ENCODE measurements at regions not wholly inside any gene's neighbourhood (a gene's known extent, or its start where the extent isn't known, plus 50 kb on each side); places are given as distances from the start of the nearest gene placed in this dataset.

DNA sequence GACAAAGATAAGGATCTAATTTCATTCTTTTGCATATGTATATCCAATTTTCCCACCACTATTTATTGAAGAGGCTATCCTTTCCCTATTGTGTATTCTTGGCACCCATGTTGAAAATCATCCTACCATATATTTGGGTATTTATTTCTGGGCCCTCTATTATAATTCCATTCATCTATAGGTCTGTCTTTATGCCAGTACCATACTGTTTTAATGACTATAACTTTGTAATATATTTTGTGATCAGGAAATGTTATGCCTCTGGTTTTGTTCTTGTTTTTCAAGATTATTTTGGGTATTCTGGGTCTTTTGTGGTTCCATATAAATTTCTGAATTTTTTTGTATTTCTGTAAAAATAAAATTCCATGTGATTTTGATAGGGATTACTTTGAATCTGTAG, 347.6 kb upstream of the SULF2 start:
- TF ChIP-seq, protein P1, sequence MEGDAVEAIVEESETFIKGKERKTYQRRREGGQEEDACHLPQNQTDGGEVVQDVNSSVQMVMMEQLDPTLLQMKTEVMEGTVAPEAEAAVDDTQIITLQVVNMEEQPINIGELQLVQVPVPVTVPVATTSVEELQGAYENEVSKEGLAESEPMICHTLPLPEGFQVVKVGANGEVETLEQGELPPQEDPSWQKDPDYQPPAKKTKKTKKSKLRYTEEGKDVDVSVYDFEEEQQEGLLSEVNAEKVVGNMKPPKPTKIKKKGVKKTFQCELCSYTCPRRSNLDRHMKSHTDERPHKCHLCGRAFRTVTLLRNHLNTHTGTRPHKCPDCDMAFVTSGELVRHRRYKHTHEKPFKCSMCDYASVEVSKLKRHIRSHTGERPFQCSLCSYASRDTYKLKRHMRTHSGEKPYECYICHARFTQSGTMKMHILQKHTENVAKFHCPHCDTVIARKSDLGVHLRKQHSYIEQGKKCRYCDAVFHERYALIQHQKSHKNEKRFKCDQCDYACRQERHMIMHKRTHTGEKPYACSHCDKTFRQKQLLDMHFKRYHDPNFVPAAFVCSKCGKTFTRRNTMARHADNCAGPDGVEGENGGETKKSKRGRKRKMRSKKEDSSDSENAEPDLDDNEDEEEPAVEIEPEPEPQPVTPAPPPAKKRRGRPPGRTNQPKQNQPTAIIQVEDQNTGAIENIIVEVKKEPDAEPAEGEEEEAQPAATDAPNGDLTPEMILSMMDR (IDR thresholded peaks at IDR 0.05): no peak
- no peak for TF ChIP-seq POLR2A (IDR thresholded peaks at IDR 0.05)

All from esophagus squamous epithelium (tissue), 4 donors.